ENCODE measurements at regions not wholly inside any gene's neighbourhood (a gene's known extent, or its start where the extent isn't known, plus 50 kb on each side); places are given as distances from the start of the nearest gene placed in this dataset.

DNA sequence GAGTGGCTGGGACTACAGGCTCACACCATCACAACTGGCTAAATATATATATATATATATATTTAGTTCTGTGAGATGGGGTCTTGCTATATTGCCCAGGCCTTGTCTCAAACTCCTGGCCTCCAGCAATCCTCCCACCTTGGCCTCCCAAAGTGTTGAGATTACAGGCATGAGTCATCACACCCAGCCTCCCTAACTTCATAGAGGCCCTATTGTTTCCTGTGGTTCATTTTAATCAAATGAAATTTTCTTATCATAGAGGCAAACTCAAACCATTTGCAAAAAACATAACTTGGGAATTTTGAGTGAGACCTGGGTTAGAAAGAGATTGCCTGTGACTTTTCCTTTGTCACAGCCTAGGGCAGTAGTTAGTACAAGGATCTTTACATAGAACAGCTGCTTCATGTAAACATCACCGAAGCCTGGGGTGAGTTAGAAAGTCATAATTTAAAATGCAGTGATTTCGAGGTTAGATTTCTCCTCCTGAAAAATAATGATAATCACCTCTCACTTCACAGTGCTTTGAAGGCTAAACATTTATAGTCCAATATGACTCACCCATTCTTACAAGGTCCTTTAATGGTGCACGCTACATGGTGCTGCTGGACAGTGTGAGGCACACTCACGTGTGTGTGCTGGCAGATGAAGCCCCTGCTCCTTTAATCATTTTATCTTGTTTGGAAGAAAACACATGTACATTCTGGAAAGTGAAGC is 188.9 kb downstream of the RHOU start:
- no peak for DNase-seq

DNA sequence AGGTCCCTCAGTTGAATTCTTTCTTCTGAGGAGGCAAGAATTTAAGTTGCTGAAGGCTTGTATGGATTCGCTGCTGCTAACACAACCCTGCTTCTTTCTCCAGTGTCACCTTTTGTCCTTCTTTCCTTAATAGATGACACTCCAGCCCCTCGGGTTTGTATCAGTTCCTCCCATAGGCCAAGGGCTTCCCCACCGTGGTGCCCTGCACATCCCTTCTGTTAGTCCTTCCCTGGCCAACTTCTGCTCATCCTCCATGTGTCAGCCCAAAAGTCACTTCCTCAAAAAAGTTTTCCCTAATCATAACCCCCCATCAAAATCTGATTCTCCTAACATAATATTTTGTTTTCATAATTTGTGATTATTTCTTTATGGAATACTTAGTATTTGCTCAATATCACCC is 190.4 kb downstream of the RHOU start:
- no peak for DNase-seq

DNA sequence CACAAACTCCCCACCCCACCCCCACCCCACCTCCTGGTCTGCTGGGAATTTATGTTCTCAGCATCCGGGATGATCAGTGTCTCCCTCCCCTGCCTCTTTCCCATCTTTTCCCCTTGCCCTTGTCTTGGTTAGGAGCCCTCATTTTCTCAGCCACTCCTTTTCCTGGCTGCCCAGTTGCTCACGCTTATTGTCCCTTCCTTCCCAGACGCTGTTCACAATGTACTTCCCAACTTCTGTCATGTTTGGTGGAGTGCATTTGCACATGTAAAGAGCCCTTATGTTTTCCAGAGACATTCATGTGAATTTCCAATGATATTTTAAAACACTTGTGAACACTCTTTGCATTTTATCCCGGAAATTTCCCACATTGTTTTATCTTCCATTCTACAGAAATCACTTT is 192.1 kb downstream of the RHOU start:
- DNase-seq = no peak

DNA sequence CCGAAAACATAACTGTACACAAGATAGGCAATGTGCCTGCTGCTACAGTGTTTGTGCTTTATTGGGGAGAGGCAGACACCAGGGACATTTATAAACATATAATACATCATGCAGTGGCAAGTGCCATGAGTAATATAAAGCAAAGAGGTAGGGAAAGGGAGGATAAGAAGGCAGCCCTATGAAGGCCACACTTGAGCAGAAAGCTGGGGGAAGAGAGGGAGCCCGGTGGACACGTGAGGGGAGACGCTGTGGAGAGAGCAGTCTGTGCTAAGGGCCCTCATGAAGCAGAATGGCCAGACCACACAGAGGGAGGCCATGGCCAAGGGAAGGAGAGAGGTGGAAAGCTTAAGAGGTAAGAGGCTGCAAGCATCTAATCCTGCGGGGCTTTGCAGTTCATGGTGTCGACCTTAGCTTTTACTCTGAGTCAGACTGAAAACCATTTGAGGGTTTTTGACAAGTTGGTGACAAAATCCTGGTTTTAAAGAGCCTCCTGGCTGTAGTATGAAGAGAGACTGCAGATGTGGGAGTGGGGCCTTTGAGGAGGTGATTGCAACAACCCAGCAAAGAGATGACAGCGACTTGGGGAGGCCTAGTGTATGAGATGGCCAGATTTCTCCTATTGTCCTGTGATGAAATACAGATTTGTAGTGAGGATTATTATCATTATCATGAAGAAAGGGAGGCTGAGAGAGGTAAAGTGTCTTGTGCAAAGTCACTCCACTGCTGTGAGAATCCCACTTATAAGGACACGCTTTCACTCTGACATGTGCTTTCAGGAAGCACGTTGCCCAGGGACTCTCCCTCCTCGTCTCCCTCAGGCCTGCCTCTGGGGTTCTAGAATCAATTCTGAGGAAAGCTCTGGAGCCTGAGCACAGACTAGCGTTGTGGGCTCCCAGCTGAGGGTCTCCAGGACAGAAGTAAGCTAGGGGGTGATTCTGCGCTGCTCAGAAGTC is 192.9 kb downstream of the RHOU start:
- no peak for DNase-seq

DNA sequence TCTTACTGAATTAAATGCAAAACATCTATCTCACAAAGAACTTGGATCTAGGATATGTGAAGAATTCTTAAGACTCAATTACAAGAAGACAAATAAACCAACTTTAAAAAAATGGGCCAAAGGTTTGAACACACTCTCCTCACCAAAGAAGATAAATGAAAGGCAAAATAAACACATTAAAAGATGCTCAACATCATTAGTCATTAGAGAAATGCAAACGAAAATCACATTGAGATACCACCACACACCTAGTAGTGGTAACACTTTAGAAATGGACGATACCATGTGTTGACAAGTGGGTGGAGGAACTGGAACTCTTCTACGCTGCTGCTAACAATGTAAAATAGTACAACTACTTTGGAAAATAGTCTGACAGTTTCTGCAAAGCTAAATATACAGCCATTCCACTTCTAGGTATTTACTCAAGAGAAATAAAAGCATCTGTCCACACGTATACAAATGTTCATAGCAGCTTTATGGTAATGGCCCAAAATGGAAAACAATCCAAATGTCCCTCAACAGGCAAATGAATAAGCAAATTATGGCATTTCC is 194.3 kb downstream of the RHOU start:
- no peak for DNase-seq

DNA sequence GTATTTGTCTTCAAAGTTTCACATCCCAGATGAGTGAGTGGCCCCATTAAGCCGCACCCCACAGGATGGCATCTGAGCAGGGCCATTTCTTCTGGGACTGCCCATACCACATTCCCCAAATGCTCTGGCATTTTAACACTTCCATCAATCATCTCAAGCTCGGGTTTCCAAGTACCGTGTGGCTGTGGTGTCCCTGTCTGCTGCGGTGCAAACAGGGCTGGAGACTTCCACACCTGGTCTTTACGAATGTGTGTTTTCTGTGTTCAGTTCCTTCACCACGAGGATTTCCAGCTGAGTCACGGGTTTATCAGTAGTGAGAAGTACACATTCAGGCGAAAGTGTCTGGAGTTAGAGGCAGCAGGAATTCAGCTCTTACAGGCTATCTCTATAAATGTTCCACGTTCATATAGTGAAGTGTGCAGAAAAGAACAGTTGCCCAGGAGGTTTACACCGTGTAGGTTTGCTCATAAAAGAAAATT is 195.2 kb downstream of the RHOU start:
- peak; percentile 27 for DNase-seq

DNA sequence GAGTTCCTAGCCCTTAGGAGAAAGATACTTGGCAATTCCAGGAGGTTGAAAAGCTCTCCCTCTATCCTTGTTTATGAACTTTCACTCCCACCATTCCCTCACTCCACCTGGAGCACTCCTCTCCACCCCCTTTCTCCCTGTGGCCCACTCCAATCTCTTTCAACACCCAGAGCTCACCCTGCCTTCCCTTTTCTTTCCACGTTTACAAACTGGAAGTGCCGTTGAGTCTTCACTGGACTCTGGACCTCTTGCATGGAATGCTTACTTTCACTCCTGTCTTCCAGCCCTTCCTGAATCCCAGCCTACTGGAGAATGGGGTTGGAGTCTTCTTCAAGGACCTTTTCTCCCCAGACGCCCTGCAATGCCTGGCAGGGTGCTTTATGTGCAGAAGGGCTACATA is 198.5 kb downstream of the RHOU start:
- no peak for DNase-seq

DNA sequence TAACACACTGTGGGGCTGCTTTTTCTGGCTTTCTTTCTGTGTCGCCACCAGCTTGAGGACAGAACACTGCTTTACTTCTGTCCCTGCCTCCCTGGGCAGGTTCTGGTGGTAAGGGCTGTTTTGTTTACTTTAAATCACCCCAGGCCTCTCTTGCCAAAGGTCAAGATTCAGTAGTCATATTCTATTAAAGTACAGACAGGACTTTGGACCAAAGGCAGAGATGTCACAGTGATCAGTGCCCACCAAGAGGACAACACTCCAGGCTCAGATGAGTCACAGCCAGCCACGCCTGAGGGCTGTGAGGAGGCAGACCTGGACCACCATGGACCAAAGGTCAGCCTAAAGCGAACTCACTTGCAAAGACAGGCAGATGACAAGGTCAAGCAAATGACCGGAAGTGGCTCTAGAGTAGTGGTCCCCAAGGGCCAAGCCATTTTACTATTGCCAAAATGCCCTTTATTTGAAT is 200.0 kb downstream of the RHOU start:
- no peak for DNase-seq

DNA sequence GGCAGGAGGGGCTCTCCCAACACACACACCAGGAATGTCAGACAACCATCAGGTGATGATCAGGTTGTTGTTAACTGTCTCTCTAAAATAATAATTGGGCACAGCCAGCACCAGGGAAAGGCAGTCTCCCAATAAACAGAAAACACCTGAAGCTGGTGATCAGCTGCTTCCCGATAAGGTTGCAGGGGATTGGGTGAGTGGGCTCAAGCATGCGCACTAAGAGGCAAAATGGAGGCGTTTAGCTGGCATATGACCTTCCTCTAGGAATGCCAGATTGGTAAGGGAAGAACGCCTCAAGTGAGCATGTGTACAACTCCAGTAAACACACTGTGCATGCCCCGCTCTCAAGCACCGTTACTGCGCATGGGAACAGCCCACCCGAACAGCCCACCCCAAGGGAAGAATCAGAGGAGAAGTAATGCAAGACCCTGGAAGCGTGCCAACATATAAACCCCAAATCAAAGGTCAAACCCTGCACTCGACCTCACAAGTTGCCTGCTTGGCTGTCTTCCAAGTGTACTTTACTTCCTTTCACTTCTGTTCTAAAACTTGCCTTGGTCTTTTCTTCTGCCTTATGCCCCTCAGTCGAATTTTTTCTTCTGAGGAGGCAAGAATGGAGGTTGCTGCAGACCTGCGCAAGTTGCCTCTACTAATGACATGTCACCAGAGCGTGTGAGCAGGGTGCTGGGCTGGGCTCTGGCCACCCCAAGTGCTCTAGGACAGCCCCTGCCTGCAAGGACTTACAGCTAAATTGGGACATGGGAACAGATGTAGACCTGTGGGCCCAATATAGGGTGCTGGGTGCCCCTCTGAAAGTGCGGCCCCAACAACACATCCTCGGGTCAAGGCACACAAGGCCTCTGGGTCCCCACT is 200.8 kb downstream of the RHOU start:
- peak; percentile 64 for DNase-seq

DNA sequence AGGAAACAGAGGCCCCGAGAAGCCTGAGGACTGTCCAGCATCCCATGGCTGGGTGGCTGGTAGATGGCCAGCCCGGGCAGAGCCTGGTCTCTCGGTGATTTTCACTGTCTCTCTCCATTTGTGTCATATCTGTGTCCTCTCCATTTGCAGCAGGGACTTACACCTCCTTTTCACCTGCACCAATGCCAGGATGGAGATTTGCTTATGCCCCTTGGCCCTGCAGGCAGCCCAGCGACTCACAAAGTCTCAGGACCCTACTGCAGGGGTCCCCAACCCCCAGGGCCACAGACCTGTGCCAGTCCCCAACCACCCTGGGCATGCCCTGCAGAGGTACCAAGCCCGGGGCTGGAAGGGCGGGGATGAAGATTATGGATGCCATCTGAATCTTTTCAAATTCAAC is 201.6 kb downstream of the RHOU start:
- no peak for DNase-seq

DNA sequence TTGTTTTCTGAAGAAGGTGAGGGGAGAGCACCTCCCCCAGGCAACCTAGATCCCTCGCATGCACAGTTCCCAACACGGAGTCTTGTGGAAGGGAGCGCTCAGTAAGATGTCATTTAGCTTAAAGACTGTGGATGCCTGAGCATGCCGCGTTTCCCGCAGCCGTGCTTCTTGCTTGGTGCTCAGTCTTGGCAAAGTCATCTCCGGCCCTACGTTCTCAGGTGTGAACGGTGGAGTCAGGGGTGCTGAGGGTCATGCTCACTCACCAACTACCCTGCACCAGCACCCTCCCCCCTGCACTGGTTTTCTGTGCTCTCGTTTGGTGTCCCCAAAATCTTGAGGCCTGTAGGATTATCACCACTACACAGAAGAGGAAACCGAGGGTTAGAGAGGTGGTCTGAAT is 202.1 kb downstream of the RHOU start:
- no peak for DNase-seq

DNA sequence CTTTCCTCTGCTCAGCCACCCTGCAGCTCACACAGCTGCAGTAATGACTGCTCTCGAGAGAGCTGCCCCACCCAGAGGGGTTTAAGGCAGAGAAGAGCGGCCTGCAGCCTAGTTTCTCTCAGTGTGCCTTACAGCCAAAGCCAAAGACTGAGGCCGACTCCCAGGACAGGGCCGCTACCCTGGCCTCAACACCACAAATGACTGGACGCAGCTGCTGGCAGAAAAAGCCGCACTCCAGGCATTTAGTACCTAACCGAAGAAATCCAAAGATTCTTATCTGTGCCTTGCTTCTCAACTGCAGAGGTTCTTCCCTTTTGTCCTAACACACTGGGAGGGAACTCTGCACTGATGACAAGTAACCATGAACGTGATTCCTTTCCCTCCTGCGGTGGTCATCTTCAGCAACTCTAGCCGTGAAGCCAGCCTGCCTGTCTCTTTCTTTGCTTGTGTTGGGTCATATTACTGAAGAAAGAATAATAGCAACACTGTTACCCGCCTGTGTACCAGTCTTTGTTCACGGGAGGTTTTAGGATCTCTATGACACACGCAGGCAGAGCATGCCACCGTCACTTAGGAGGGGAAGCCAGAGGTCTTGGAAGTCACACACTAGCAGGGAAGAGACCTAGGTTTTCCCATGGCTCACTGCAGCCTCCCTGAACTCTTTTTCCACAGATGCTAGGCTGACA is 202.7 kb downstream of the RHOU start:
- peak; percentile 25 for DNase-seq

DNA sequence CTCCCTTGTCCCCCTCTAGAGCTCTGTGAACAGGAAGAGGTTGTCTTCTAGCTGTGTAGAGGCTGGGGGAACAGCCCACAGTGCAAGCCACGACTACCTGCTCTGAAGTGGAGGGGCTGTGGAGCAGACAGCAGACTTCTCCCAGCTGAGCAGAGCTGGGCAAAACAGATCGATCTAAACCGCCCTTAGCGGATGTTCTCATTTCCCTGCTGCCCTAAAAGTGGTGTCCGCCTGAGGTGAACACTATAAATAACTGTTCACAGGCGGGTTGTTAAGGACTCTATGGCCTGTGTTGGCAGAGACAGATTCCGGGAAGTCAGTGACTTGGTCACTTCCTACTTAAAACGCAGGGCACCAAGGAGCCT is 203.2 kb downstream of the RHOU start:
- peak; percentile 41 for DNase-seq

DNA sequence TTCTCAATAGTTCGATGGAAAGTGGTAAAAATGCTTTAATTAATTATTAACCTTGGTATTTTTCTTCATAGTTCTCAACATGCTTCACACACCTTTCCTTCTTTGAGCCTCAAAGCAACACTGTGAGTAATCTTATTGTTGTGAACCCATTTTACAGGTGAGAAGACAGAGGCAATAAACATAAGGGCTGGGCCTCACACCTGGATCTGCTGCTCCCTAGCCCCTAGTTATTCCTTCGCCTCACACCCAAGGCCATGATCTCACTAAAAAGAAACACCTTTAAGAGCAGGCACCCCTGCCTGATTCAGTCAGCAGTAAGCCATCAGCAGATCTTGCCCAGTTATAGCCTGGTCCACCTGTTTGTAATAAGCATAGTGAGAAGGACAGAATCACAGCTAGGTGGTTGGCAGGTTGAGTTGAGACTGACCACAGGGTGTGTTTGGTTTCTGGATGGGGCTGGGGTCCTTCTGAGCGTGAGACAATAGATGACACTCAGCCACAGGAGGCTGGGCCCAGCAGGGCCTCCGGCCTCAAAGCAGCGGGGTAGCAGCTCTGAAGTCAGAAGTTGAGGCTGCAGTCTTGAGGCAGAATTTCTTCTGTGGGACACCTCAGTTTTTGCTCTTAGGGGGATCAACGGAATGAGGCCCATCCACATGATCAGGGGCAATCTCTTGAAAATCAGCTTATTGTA is 203.9 kb downstream of the RHOU start:
- no peak for DNase-seq

DNA sequence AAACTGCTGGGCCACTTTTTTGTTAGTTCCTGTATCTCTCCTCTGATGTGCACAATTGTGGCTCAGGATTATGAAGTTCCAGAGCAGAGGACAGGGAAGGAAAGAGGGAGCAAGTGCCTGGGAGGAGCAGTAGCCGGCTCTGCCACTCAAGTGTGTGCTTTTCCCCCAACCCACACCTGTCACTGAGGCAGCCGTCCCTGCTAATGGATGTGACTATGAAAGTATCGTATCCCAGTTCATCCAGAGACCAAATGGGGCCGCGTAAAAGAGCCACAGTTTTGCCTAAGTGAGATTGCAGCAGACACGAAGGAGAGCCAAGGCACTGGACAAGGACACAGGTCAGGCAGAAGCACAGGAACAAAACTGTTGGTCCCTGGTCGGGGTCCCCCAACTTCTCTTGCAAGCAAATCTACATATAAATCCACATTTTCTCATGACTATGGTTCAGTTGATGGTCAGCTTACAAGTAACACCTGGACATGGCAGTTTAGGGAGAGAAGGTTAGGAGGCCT is 204.7 kb downstream of the RHOU start:
- no peak for DNase-seq

DNA sequence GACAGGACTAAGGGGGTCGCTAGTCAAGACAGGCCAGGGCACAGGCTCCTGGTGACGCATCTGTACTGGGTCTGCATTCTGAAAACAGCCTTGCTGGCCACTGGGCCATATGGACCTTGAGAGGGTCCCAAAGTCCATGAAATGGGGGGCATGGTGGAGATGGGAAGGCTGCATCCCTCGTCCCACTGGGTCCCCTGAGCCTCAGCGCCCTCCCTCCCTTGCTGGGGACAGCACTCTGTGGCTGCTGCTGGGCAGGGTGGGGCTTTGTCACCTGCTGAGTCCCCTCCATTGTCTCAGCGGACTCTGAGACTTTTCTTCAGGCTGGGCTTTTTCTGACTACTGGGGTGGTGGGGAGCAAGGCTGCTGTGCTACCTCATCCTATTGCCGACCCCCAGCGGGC is 205.2 kb downstream of the RHOU start:
- DNase-seq = no peak

DNA sequence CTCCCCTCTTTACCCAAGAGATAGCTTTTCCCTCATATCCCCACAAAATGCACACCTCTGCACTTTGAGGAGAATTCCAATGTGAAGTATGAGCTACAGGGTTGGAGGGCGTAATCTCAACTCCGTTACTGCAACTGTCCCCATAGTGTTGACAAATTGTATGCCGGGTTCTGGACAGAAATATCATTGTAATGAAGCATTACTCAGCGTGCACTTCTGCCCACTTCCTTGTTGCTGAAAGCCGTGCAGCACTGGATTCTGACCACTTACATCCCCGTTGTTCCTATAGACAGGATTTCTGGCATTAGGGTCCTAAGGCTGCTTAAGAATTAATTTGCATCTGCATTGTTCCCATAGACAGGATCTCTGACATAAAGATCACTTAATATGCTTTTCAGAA is 205.6 kb downstream of the RHOU start:
- DNase-seq = peak; percentile 37

DNA sequence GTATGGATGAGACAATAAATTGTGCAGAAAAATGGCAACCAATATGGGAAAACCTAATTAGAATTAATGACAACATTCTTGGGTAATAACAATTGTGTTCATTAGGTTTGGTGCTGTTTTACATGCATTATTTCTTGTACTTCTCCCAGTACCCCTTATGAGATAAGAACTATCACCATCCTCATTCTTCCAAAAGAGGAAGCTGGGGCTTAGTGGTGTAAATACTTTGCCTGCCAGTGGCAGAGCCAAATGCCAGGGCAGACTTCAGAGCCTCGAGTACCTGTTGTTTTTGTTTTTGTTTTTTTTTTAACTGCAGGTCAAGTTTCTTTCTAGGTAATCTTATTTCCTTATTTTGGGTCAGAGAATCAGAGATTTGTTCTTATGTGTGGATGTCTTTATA is 206.4 kb downstream of the RHOU start:
- peak; percentile 78 for DNase-seq

DNA sequence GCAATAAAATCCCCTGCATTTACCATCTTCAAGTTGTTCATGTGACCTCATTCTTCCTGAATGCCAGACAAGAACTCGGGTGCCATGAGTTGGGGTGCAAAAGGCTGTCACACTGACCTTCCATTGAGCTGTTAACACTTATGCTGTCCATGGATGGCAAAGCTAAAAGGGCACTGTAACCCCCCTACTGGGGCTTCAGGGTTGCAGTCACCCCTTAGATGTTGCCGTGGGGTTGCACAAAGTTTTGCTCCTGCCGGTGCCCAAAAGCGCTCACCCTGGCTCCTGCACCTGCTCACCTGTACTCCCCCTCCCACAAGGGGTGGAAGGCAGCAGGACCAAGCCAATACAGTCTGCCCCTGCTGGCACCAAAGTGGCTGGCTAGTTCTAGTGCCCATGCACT is 208.2 kb downstream of the RHOU start:
- no peak for DNase-seq

DNA sequence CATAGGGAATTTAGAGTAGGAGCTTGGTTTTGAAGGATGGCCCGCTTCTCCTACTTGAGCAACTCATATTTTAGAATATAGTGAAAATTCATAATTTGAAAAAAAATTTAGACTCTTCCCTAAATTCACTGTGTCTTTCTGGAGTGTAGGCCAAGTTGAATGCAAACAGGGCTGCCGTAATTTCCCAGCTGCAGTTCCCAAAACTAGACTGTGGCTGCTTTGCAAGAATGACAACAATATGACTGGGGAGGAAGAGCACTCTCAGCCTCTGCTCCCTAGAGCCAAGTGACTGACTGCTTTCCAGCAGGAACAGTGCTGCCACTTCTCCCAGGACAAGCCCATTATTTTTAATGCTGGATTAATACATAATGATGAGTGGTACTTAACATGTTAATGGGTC is 209.0 kb downstream of the RHOU start:
- no peak for DNase-seq

DNA sequence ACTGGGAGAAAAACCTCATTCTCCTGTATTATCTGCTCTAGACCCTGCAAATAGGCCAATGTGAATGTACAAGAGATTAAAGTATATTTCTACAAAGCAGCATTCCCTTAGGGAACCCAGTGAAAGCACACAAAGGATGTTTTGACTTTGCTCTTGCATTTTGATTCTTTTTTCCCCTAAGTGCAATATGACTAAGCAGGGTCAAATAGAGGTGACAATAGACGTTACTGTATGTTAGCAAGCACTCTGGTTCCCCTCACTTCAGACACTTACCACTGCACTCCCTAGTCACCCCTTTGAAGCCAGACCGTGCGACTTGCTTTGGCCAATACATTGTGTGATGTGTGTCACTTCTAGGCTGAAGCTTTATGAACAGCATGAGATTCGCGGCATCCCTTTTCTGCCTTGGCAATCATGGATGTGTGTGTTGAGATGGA is 209.7 kb downstream of the RHOU start:
- no peak for DNase-seq
